ENCODE measurements at regions not wholly inside any gene's neighbourhood (a gene's known extent, or its start where the extent isn't known, plus 50 kb on each side); places are given as distances from the start of the nearest gene placed in this dataset.
"Not testable (repeated sequence)": the region's sequence is repeated elsewhere in the genome, so short reads cannot be mapped to it uniquely, and the experiment has no call there.

- H2AK5ac ChIP-seq (ENCODE audit: low read length, severe bottlenecking); H2BK5ac ChIP-seq (ENCODE audit: low read depth, low read length, poor library complexity, severe bottlenecking); H2BK15ac ChIP-seq (ENCODE audit: low read depth, poor library complexity, severe bottlenecking); H3K4me2 ChIP-seq (ENCODE audit: low read length, poor library complexity, severe bottlenecking); H3K9me3 ChIP-seq (ENCODE audit: control insufficient read depth, low read length); H3K4me1 ChIP-seq (ENCODE audit: control insufficient read depth, insufficient read depth, low read depth, low read length); H3K27me3 ChIP-seq (ENCODE audit: control insufficient read depth in 1 of 2, insufficient read depth in 1 of 2, low read length in 2 of 2); H2AFZ ChIP-seq (ENCODE audit: low read depth, low read length); H3K4me3 ChIP-seq (ENCODE audit: insufficient read depth in 1 of 2, low read depth in 1 of 2, low read length in 2 of 2); H3K9ac ChIP-seq (ENCODE audit: low read length); H3K14ac ChIP-seq (ENCODE audit: low read length in 2 of 2); DNase-seq; H4K91ac ChIP-seq (ENCODE audit: low read length); H4K8ac ChIP-seq (ENCODE audit: low read length); H2BK120ac ChIP-seq (ENCODE audit: low read depth, low read length); H3K36me3 ChIP-seq (ENCODE audit: control insufficient read depth in 1 of 2, insufficient read depth in 2 of 2, low read depth in 1 of 2, low read length in 2 of 2); H3K23ac ChIP-seq (ENCODE audit: low read length in 2 of 2); H3K27ac ChIP-seq (ENCODE audit: low read length, poor library complexity, severe bottlenecking); H3K4ac ChIP-seq (ENCODE audit: low read depth in 1 of 2, low read length in 2 of 2); H3K79me1 ChIP-seq (replicated peaks; ENCODE audit: low read length, poor library complexity, severe bottlenecking); H2BK12ac ChIP-seq (ENCODE audit: low read length in 2 of 2); H3K18ac ChIP-seq (ENCODE audit: low read depth in 1 of 2, low read length in 2 of 2): not testable (repeated sequence)
- WGBS: 59% methylated on average over 1 of the region's 1 CpG
These were observed 258.4 kb upstream of the GULP1 start for GRCh38 chr2:188033240-188033639.

DNA sequence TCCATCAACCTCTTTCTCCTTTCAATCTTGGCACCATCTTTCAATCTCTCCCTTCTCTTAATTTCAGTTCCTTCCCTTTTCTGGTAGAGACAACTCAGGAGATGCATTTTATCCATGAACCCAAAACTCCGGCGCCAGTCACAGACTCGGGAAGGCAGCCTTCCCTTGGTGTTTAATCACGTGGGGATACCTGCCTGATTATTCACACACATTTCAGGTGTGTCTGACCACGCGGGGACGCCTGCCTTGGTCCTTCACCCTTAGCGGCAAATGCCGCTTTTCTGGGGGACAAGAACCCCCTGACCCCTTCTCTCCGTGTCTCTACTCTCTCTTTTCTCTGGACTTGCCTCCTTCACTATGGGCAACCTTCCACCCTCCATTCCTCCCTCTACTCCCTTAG is 257.6 kb upstream of the GULP1 start:
- not testable (repeated sequence) for H3K4me1 ChIP-seq (ENCODE audit: control insufficient read depth, insufficient read depth, low read depth, low read length); H3K18ac ChIP-seq (ENCODE audit: low read depth in 1 of 2, low read length in 2 of 2); DNase-seq; H2BK5ac ChIP-seq (ENCODE audit: low read depth, low read length, poor library complexity, severe bottlenecking); H2BK12ac ChIP-seq (ENCODE audit: low read length in 2 of 2); H3K23ac ChIP-seq (ENCODE audit: low read length in 2 of 2); H2BK15ac ChIP-seq (ENCODE audit: low read depth, poor library complexity, severe bottlenecking); H3K4me3 ChIP-seq (ENCODE audit: insufficient read depth in 1 of 2, low read depth in 1 of 2, low read length in 2 of 2); H3K36me3 ChIP-seq (ENCODE audit: control insufficient read depth in 1 of 2, insufficient read depth in 2 of 2, low read depth in 1 of 2, low read length in 2 of 2); H3K4me2 ChIP-seq (ENCODE audit: low read length, poor library complexity, severe bottlenecking); H3K27ac ChIP-seq (ENCODE audit: low read length, poor library complexity, severe bottlenecking); H3K79me1 ChIP-seq (replicated peaks; ENCODE audit: low read length, poor library complexity, severe bottlenecking); H3K9me3 ChIP-seq (ENCODE audit: control insufficient read depth, low read length); H2AFZ ChIP-seq (ENCODE audit: low read depth, low read length); H2BK120ac ChIP-seq (ENCODE audit: low read depth, low read length); H3K27me3 ChIP-seq (ENCODE audit: control insufficient read depth in 1 of 2, insufficient read depth in 1 of 2, low read length in 2 of 2); H3K14ac ChIP-seq (ENCODE audit: low read length in 2 of 2); H4K91ac ChIP-seq (ENCODE audit: low read length); H3K4ac ChIP-seq (ENCODE audit: low read depth in 1 of 2, low read length in 2 of 2); H4K8ac ChIP-seq (ENCODE audit: low read length); H3K9ac ChIP-seq (ENCODE audit: low read length); H2AK5ac ChIP-seq (ENCODE audit: low read length, severe bottlenecking)
- 46% methylated on average over 10 of the region's 10 CpGs for WGBS

DNA sequence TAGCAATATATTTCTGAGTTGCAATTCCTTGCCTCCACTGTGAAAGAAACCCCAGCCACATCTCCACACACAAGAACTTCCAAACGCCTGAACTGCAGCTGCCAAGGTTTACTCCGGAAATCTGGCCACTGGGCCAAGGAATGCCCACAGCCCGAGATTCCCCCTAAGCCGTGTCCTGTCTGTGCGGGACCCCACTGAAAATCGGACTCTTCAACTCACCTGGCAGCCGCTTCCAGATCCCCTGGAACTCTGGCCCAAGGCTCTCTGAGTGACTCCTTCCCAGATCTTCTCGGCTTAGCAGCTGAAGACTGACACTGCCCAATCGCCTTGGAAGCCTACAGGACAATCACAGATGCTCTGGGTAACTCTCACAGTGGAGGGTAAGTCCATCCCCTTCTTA is 256.3 kb upstream of the GULP1 start:
- H2BK5ac ChIP-seq (ENCODE audit: low read depth, low read length, poor library complexity, severe bottlenecking); H3K27ac ChIP-seq (ENCODE audit: low read length, poor library complexity, severe bottlenecking); H2AK5ac ChIP-seq (ENCODE audit: low read length, severe bottlenecking); H3K14ac ChIP-seq (ENCODE audit: low read length in 2 of 2); H2BK120ac ChIP-seq (ENCODE audit: low read depth, low read length); H2BK15ac ChIP-seq (ENCODE audit: low read depth, poor library complexity, severe bottlenecking); H3K4me1 ChIP-seq (ENCODE audit: control insufficient read depth, insufficient read depth, low read depth, low read length); H4K8ac ChIP-seq (ENCODE audit: low read length); H3K23ac ChIP-seq (ENCODE audit: low read length in 2 of 2); H2BK12ac ChIP-seq (ENCODE audit: low read length in 2 of 2); H3K36me3 ChIP-seq (ENCODE audit: control insufficient read depth in 1 of 2, insufficient read depth in 2 of 2, low read depth in 1 of 2, low read length in 2 of 2); H3K27me3 ChIP-seq (ENCODE audit: control insufficient read depth in 1 of 2, insufficient read depth in 1 of 2, low read length in 2 of 2); H3K9me3 ChIP-seq (ENCODE audit: control insufficient read depth, low read length); H4K91ac ChIP-seq (ENCODE audit: low read length); H3K4me3 ChIP-seq (ENCODE audit: insufficient read depth in 1 of 2, low read depth in 1 of 2, low read length in 2 of 2); H3K9ac ChIP-seq (ENCODE audit: low read length); H3K4ac ChIP-seq (ENCODE audit: low read depth in 1 of 2, low read length in 2 of 2); H3K18ac ChIP-seq (ENCODE audit: low read depth in 1 of 2, low read length in 2 of 2); H3K79me1 ChIP-seq (replicated peaks; ENCODE audit: low read length, poor library complexity, severe bottlenecking); H3K4me2 ChIP-seq (ENCODE audit: low read length, poor library complexity, severe bottlenecking); H2AFZ ChIP-seq (ENCODE audit: low read depth, low read length); DNase-seq: not testable (repeated sequence)
- 61% methylated on average over 9 of the region's 9 CpGs for WGBS

- H3K23ac ChIP-seq (ENCODE audit: low read length in 2 of 2); H3K4me3 ChIP-seq (ENCODE audit: insufficient read depth in 1 of 2, low read depth in 1 of 2, low read length in 2 of 2): not testable (repeated sequence)
- peak; percentile 38 for DNase-seq
These were observed 254.9 kb upstream of the GULP1 start for GRCh38 chr2:188036786-188037185.

More at GRCh38 chr2:188036786-188037185, 254.9 kb upstream of the GULP1 start:
- not testable (repeated sequence) for H3K79me1 ChIP-seq (replicated peaks; ENCODE audit: low read length, poor library complexity, severe bottlenecking); H3K18ac ChIP-seq (ENCODE audit: low read depth in 1 of 2, low read length in 2 of 2); H3K27ac ChIP-seq (ENCODE audit: low read length, poor library complexity, severe bottlenecking); H3K4ac ChIP-seq (ENCODE audit: low read depth in 1 of 2, low read length in 2 of 2); H2AK5ac ChIP-seq (ENCODE audit: low read length, severe bottlenecking); H3K9me3 ChIP-seq (ENCODE audit: control insufficient read depth, low read length); H3K27me3 ChIP-seq (ENCODE audit: control insufficient read depth in 1 of 2, insufficient read depth in 1 of 2, low read length in 2 of 2); H2BK5ac ChIP-seq (ENCODE audit: low read depth, low read length, poor library complexity, severe bottlenecking); H3K9ac ChIP-seq (ENCODE audit: low read length); H2BK15ac ChIP-seq (ENCODE audit: low read depth, poor library complexity, severe bottlenecking); H2BK12ac ChIP-seq (ENCODE audit: low read length in 2 of 2); H3K4me2 ChIP-seq (ENCODE audit: low read length, poor library complexity, severe bottlenecking); H4K91ac ChIP-seq (ENCODE audit: low read length); H3K4me1 ChIP-seq (ENCODE audit: control insufficient read depth, insufficient read depth, low read depth, low read length); H3K36me3 ChIP-seq (ENCODE audit: control insufficient read depth in 1 of 2, insufficient read depth in 2 of 2, low read depth in 1 of 2, low read length in 2 of 2); H3K14ac ChIP-seq (ENCODE audit: low read length in 2 of 2); H2AFZ ChIP-seq (ENCODE audit: low read depth, low read length); H2BK120ac ChIP-seq (ENCODE audit: low read depth, low read length); H4K8ac ChIP-seq (ENCODE audit: low read length)
- 67% methylated on average over 5 of the region's 5 CpGs for WGBS
